Panc1 (cell line): ENCODE measurements at regions not wholly inside any gene's neighbourhood (a gene's known extent, or its start where the extent isn't known, plus 50 kb on each side); places are given as distances from the start of the nearest gene placed in this dataset.

Experiments used
- POLR2AphosphoS5 ChIP-seq: IDR thresholded peaks from 2 replicates; pipeline ENCODE4 v1.6.1; 2012; ENCODE audit warnings: mild to moderate bottlenecking, low read depth, low read length, moderate library complexity
- SIN3A ChIP-seq: IDR thresholded peaks from 2 replicates; pipeline ENCODE4 v1.6.1; 2012; ENCODE audit warnings: low read depth, mild to moderate bottlenecking, low read length, moderate library complexity, borderline replicate concordance; ENCODE audit not compliant: insufficient read depth
- TCF7L2 ChIP-seq: IDR thresholded peaks from 2 replicates; pipeline ENCODE4 v1.6.1; 2011; ENCODE audit warnings: mild to moderate bottlenecking, low read depth, low read length, inconsistent platforms
- TF ChIP-seq, protein P1 (sequence below): fragments of 450-650 bp; IDR thresholded peaks from 2 replicates; pipeline ENCODE4 v1.5.1; 2017; ENCODE audit warnings: mild to moderate bottlenecking
- TF ChIP-seq, protein P2 (sequence below), 2 experiments: IDR thresholded peaks; 2 replicates each; pipeline ENCODE4 v1.6.1; 2011 to 2012; ENCODE audit warnings: low read depth in 2 of 2, control low read depth in 1 of 2, low read length in 1 of 2, mild to moderate bottlenecking in 1 of 2, moderate library complexity in 1 of 2; ENCODE audit not compliant: insufficient read depth in 1 of 2

DNA sequence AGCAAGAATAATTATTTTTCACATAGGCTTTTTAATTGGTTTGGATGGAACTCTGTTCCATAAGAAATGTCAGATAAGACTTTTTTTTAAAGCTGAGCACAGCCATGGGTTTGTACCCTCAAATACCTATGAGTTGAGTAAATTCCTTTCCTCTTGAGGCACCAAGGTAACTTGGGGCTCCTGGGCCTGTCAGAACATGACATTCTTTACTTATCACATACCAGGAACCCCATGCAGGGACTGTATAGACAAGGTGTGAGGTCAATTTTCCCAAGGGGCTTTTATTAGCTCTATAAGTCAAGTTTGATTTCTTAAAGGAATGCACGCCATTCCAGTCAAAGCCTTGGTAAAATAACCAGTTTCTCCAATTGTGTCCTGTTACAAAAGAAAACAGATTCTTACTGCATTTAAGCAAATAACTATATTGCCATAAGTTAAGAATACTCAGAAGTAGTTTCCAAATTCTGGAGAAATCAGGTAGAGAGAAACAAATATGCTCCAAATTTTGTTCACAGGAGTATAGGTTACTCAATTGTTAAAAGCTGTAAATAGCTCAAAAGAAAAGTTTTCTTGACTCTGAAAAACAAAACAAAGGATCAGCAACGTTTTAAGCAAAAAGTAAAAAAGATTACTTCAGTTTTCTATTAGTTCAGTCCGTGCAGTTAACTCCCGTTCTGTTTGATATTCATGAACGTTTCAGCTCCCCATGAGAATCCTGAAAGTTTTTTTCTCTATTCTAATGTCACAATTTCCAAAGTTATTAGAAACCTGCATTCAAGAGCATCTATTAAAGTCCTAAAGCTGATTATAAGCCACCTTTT, 167.5 kb upstream of the NAMPT start:
- TF ChIP-seq, protein P1, sequence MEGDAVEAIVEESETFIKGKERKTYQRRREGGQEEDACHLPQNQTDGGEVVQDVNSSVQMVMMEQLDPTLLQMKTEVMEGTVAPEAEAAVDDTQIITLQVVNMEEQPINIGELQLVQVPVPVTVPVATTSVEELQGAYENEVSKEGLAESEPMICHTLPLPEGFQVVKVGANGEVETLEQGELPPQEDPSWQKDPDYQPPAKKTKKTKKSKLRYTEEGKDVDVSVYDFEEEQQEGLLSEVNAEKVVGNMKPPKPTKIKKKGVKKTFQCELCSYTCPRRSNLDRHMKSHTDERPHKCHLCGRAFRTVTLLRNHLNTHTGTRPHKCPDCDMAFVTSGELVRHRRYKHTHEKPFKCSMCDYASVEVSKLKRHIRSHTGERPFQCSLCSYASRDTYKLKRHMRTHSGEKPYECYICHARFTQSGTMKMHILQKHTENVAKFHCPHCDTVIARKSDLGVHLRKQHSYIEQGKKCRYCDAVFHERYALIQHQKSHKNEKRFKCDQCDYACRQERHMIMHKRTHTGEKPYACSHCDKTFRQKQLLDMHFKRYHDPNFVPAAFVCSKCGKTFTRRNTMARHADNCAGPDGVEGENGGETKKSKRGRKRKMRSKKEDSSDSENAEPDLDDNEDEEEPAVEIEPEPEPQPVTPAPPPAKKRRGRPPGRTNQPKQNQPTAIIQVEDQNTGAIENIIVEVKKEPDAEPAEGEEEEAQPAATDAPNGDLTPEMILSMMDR, result no peak
- TF ChIP-seq POLR2AphosphoS5 (no peak), SIN3A (no peak), TCF7L2 (no peak)
- TF ChIP-seq, protein P2, sequence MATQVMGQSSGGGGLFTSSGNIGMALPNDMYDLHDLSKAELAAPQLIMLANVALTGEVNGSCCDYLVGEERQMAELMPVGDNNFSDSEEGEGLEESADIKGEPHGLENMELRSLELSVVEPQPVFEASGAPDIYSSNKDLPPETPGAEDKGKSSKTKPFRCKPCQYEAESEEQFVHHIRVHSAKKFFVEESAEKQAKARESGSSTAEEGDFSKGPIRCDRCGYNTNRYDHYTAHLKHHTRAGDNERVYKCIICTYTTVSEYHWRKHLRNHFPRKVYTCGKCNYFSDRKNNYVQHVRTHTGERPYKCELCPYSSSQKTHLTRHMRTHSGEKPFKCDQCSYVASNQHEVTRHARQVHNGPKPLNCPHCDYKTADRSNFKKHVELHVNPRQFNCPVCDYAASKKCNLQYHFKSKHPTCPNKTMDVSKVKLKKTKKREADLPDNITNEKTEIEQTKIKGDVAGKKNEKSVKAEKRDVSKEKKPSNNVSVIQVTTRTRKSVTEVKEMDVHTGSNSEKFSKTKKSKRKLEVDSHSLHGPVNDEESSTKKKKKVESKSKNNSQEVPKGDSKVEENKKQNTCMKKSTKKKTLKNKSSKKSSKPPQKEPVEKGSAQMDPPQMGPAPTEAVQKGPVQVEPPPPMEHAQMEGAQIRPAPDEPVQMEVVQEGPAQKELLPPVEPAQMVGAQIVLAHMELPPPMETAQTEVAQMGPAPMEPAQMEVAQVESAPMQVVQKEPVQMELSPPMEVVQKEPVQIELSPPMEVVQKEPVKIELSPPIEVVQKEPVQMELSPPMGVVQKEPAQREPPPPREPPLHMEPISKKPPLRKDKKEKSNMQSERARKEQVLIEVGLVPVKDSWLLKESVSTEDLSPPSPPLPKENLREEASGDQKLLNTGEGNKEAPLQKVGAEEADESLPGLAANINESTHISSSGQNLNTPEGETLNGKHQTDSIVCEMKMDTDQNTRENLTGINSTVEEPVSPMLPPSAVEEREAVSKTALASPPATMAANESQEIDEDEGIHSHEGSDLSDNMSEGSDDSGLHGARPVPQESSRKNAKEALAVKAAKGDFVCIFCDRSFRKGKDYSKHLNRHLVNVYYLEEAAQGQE (IDR thresholded peaks at IDR 0.05; ENCODE audit: insufficient read depth in 1 of 2, low read depth in 2 of 2, low read length in 1 of 2), result no peak
